ENCODE measurements at regions not wholly inside any gene's neighbourhood (a gene's known extent, or its start where the extent isn't known, plus 50 kb on each side); places are given as distances from the start of the nearest gene placed in this dataset.
"Not testable (repeated sequence)": the region's sequence is repeated elsewhere in the genome, so short reads cannot be mapped to it uniquely, and the experiment has no call there.

DNA sequence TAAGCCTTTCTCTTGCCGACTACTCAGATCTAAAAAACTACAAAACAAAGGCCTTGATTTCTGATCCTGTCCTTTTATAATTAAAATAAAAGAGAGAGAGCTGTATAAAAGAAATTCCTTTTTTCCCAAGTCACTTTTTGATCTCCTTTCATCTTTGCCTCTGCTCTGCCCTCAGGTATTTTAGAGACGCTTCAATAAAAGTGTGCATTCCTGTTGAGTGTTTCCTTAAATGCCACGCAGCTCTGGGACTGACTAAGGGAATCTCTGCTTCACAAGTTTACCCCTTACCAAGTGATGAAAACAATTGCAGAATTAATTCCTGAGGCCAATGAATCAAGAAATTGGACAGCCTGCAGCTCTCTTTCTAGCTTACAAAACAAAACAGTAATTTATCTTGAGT lies 1109.8 kb downstream of the TMTC2 start:
- no peak for DNase-seq

DNA sequence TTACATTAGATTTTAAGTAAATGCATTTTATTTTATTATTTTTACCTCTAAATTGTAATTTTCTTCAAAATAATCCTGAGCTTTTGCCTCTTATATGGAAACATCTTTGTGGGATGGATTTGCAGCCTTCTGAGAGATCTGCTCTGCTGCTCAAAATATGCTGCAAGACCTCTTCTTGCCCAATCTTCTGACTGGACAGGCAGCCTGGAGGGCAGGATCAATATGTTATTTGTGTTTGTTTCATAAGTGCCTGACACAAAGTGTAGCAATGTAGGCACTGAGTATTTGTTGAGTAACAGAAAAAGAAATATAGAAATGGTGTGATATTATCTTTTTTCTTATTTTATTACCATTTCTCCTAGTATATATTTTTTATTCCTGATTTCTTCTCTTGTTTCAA lies 1106.9 kb downstream of the TMTC2 start:
- DNase-seq = no peak

DNA sequence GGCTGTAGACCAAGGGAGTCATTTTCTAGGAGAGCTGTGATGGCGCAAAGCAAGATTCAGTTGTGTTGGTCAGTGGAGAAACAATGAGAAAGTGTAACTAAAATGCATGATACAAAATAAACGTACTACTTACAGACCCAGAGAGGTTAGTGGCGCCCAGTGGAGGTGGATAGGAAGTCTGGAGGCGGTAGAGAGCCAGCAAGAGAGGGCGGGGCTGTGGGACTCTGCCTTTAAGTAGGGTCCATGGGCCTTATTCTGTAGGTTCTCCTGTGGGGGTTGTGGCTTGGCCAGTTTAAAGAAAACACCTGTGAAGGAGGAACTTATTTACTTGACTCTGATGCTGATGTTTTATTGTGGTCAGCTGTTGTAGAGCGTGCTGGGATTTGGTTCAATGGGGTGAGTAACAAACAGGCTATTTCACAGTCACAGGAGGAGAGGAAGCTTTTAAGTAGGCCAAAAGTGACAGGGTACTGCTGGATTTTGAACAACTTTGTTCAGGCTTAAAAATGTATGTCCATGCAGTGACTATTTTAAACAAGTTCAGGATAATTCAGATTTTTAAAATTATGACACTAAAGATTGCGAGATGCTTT lies 1097.7 kb downstream of the TMTC2 start:
- no peak for DNase-seq

DNA sequence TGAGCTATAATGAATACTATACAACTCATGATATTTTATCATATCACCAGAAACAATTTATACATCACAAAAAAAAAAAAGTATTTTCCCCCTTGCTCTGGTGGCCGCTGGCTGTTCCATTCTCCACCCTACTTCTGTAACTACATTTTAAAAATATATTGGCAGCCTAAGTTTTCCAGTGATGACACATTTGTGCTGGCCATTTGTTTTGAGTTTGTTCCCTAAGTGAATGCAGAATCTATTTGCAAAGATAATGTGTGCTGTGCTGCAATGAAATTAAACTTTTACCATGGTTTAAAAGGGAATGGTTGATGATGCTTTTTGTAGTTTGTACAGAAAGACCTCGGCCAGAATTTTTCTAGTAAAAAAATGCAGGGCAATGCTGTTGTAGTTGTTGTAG lies 1092.8 kb downstream of the TMTC2 start:
- no peak for DNase-seq

DNA sequence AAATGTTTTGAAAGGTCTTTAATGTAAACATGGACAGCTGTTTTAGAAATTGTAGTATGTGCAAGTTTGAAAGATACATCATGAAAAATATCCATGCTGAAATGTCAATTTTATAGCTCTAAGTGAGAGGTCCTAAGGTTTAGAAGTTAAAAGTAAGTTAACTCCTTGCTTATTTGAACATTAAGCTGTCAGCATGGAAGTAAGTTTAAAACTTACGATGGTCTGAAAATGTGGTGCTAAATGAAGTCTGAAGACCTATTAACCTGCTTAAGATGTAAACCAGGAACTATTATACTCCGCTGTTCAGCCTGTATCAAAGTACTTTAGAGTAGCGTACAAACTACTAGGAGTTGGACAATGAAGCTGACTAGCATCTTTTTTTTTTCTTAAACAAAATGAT lies 1082.4 kb downstream of the TMTC2 start:
- DNase-seq = no peak

DNA sequence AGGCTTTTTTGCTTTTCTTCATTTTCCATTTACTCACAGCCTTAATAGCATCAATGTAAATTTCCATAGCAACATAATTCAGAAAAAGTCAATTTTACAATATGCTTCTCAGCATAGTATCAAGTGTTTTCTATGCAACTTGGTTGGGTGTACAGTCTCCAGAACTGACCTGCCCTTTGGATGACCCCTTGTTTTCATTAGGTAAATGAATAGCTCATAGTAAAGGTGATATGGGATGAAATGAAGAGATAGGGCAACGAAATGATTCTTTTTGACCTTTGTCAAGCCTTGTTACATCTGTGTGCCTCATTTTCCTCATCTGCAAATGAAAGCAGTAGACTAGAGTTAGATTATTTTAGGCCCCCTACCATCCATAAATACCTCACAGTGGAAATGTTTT lies 1081.0 kb downstream of the TMTC2 start:
- no peak for DNase-seq

DNA sequence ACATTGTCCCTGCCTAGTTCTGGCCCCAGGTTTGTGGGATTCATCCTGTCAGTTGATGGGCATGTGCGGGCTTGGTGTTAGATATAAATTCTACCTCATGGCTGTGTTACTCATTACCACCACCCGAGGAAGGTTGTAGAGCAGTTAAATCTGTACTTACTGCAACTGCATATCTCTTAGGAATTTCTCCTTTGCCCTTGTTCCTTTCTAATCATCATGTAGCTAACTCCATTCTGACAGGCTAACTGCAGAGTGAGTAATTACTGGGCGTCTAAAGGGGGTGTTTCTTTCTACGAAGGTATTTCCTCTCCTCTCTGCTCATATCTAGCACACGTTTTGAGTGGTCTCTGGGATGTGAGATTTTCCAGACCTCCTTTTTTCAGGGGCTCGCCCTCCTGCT lies 1076.7 kb downstream of the TMTC2 start:
- no peak for DNase-seq

DNA sequence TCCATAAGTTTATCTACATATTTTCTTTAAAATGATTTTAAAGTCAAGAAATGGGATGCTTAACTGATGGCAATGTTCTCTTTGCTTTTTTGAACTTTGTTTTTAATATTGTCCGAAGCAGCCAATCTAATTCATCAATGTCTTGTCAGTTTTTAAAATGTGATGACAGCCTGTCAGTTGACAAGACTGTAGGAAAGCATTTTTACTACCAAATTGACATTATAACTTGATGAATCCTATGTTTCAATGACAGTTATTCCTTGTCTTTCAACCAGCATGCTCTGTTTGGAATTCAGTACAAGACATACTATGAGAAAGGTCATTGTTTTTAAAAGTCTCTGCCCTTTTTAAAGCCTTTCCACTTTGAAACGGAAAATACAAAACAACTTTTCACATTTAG lies 1073.2 kb downstream of the TMTC2 start:
- DNase-seq = no peak

DNA sequence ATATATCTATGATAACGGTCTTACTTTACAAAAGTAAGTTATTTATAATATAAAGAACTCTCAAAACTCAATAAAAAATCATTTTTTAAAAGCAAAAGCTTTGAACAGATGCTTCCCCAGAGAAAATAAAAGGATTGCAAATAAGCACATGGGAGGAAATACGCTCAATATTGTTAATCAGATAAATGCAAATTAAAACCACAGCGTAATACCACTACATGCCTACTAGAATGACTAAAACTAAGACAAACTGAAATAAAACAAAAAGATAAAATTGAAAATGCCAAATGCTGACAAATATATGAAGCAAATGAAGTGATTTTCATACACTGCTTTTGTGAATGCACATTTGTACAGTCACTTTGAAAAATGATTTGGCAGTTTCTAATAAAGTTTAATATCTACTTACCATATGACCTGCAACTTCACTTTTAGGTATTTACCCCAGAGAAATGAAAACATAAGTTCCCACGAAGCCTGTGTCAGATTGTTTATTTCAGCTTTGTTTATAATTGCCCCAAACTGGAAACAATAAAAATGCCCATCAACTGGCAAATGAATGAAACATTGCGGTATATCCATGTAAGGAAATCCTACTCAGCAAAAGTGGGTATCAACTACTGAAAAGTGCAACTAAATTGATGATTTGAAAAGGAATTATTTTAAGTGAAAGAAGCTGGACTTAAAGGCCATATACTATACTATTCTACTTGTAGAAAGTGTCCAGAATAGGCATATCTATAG lies 1072.4 kb downstream of the TMTC2 start:
- no peak for DNase-seq

DNA sequence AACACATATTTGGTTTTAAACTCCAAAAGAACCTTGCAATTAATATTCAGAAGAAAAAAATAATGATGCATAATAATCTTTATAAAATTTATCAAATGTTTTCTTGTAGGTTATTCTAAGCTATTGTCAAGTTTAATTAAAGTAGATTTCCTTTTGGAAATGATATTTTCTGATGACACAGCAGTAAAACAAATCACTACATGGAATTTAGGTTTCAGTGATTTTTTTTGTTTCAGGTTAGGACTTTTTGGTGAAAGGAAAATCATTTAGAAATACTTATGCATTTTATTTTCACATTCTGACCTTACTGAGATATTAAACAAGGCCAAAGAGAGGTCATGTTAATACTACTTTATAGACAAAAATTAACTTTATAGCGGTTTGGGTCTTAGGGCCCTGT lies 1067.2 kb downstream of the TMTC2 start:
- DNase-seq = no peak

DNA sequence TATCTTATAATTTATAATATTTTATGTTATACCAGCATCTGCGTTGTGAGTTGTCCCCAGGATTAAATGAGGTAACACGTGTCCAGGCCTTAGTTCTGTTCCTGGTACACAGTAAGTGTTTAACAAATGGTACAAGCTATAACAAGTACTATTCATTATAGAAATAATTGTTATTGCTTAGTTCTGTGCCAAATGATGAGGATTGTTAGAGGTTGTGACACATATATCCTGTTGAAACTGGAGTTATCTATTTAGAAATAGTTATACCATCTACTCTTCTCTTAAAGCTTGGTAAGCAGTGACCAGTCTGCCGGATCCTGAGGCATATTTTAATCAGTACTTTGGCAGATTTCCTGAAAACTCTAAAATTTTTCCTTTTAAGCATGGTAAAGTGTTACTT lies 1066.5 kb downstream of the TMTC2 start:
- no peak for DNase-seq

DNA sequence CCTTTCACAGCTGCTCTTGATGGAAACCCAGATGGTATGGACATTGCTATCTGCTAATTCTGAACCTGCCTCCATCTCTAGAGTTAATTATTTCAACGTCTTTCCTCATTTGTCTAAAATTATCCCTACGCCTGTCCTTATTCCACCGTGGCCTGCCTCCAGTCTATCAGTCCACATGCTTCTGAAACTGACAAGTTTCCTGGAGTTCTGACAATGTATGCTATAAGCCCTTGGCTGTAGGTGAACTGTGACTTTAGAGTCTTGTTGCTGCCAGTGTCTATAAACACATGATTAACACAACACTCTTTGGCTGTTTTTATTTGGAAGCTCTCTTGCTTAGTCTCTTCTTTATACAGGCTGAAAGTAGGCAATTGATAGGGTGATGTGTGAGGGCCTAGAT lies 1052.9 kb downstream of the TMTC2 start:
- no peak for DNase-seq

DNA sequence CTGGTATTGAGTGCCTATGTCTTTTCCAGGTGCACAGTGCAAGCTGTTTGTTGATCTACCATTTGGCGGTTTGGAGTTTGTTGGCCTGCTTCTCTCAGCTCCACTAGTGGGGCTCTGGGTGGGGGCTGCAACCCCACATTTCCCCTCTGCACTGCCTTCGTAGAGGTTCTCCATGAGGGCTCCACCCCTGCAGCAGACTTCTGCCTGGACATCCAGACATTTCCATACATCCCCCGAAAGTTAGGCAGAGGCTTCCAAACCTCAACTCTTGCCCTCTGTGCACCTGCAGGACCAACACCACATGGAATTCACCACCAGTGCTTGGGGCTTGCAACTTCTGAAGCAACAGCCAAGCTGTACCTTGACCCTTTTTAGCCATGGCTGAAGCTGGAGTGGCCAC lies 1024.1 kb downstream of the TMTC2 start:
- no peak for DNase-seq

DNA sequence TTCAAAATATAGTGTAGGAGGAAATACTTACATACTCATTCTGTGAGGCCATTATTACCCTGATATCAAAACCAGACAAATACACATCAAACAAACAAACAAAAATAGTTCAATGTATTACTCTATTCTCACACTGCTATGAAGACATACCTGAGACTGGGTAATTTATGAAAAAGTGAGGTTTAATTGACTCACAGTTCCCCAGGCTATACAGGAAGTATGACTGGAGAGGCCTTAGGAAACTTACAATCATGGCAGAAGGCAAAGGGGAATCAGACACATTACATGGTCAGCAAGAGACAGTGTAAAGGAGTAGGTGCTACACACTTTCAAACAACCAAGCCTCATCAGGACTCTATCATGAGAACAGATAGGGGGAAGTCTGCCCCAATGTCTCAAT lies 1023.2 kb downstream of the TMTC2 start:
- no peak for DNase-seq

DNA sequence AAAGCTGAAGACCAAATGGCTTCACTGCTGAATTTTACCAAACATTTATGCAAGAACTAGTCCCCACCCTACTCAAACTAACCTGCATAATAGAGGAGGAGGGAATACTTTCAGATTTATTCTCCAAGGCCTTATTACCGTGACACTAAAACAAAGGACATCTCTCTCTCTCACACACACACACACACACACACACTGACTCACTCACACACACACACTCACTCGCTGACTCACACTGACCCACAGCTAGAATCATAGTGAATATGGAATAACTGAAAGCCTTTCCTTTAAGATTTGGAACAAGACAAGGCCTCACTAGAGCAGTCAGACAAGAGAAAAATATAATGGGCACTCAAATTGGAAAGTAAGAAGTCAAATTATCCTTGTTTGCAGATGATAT lies 1014.1 kb downstream of the TMTC2 start:
- no peak for DNase-seq

DNA sequence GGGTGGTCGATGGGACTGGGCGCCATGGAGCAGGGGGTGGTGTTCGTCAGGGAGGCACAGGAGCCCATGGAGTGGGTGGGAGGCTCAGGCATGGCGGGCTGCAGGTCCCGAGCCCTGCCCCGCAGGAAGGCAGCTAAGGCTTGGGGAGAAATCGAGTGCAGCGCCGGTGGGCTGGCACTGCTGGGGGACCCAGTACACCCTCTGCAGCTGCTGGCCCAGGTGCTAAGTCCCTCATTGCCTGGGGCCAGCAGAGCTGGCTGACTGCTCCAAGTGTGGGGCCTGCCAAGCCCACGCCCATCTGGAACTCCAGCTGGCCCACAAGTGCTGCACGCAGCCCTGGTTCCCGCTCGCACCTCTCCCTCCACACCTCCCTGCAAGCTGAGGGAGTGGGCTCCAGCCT lies 1009.6 kb downstream of the TMTC2 start:
- not testable (repeated sequence) for DNase-seq

DNA sequence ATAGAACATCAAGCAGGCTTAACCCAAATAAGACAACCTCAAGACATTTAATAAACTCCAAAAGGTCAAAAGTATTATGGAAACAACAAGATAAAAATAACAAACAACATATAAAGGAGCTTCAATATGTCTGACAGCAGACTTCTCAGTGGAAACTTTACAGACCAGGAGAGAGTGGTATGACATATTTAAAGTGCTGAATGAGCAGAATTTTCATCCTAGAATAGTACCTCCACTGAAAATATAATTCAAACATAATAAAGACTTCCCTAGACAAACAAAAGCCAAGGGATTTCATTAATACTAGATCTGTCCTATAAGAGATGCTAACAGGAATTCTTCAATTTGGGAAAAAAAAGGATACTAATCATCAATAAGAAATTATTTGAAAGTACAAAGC lies 1005.0 kb downstream of the TMTC2 start:
- DNase-seq = no peak

DNA sequence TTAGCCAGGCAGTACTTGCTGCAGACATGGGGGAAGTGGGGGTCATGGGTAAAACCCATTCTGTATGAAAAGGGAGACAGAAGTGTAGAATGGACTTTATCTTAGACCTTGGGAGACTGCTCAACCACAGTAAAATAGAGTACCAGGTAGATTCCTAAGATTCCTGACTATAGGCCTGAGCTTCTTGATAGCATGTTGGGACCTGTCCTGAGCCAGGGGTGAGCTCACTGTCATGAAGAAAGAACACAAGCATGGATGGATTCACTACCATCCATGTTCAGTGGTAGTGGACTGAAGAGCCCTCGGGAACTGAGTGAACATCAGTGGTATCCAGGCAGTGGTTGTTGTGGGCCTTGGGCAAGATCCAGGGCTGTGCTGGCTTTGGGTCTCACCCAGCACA lies 1003.8 kb downstream of the TMTC2 start:
- DNase-seq = no peak

DNA sequence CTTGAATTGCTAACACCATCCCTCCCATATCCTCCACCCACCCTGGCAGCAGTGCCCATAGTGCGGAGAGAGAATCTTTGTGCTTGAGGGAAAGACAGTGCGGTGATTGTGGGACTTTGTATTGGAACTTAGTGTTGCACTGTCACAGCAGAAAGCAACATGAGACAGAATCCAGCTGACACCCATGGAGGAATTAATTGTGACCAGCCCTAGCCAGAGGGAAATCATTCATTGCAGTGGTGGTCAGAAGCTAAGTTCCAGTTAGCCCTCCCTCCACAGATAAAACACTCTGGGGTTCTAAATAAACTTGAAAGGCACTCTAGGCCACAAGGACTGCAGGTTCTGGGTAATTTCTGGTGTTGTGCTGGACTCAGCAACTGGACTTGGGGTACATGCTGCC lies 1002.6 kb downstream of the TMTC2 start:
- no peak for DNase-seq

DNA sequence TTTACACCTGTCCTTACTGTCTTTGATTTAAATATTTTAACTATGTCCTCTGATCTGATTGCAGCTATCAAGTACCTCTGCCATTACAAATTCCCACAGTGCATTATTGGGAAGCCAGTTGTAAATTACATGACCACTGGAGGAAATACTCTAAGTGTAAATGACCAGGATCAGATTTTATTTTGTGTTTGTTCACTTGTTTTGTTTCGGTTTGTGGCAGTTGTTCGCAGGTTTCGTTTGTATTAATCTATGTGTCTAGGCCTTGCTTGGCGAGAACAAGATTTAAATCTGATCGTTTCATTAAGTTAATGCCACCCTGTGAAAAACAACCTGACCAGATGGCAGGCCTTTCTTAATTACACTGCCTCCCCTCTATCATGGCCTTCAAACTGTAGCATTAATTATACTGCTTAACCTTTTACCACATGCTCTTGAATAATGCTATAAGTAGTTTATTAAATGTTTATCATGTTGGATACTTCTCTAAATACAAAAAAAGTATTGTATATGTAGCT lies 990.1 kb downstream of the TMTC2 start:
- DNase-seq = no peak

DNA sequence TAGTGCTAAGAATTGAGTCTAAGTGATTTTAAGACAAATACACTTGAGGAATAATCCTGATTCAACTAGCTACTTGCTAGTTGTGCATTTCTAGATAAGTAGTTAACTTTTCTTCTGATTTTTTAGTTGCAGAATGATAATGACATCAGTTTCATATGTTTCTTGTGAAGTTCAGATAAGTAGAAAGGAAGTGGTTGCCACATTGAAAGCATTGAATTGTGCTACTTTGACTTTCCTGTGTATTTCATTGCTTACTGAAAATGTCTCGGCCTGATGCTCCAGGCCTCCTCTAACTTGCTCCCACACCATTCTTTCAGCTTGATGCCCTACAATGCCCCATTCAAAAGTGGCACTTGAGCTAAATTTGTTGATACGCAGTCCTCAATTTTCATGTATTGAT lies 980.0 kb downstream of the TMTC2 start:
- no peak for DNase-seq

DNA sequence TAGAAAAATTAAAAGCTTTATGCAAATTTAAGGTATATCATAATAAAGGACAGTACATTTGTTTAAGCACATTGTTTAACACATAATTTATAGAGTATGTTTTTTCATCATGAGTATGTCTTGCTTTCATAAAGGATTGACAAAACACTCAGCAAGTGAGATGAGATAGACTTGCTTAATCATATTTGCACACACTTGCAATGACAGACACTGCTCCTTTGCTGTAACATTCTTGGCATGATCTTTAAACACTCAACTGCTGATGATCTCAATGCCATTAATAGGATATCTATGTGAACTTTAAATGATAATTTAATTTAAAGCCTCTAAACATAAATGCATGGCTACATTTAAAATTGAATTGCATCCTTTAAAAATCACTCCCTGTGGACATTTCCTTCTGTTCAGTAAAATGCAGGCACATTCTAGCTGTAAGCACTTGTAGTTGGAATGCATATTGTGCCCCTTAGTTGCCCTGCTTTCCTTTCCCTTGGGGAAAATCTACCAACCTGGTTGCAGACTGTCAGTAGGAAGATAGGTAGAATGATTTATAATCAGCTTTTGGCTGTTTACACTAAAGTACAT lies 979.0 kb downstream of the TMTC2 start:
- no peak for DNase-seq

DNA sequence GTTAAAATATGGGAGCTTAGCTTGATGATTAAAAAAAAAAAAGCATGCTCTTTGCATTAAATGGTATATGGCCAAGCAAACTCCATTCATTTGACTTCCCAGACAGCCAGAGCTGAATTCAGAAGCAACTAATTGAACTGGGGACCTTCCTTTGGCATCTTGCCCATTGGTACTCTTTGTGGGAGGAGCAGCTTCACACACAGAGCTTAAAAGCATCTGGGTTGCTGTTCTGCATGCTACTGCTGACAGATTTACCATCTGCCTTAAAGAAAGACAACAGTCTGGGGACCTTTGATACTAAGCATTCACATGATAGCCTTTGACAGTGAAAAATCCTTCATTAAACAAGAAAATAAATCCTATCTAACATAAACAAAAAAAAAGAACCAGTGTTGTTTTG lies 977.9 kb downstream of the TMTC2 start:
- no peak for DNase-seq

DNA sequence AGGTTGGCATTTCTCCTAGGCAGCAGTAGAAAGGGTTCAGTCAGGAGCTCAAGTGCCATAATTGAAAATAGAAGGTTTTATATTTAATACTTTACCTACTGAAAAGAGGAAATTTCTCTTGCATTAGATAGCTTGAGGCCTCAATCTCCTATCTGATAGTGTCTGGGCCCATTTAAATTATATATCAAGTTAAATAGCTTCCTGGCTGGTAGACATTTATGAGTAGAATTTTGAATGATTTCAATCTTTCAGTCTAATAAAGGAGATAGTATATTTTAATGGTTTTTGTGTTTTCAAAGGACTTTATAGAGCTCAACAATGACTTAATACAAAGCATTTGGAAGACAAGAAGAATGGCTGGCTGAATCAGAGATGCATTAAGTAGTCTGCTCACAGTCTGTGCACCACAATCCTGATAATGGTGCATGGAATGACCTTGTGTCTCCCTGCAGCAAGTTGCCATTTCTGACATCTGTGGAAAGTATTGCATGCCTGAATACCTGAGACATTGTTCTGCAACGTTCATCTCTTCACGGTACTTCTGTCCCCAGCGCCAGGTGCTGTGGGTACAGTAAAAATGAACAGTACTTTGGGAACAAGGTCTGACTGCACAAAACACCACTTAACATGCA lies 974.1 kb downstream of the TMTC2 start:
- no peak for DNase-seq
